DOHH2 (cell line): ENCODE measurements at regions not wholly inside any gene's neighbourhood (a gene's known extent, or its start where the extent isn't known, plus 50 kb on each side); places are given as distances from the start of the nearest gene placed in this dataset.

Source experiments
- H3F3A ChIP-seq: fragments of 200-600 bp; sonication (generic), shearing (Covaris generic); 2 replicates; pipeline ENCODE4 v1.6.0; 2016; ENCODE audit warnings: antibody characterized with exemption, mild to moderate bottlenecking; ENCODE audit not compliant: control insufficient read depth, insufficient read depth
- H3K27ac ChIP-seq: fragments of 200-600 bp; sonication (generic); 2 replicates; pipeline ENCODE4 v1.5.1; 2014; ENCODE audit warnings: low read depth, mild to moderate bottlenecking, low read length, moderate library complexity
- H3K27me3 ChIP-seq: fragments of 200-600 bp; sonication (generic); 2 replicates; pipeline ENCODE4 v1.6.1; 2014; ENCODE audit warnings: mild to moderate bottlenecking, low read length, mixed read lengths; ENCODE audit not compliant: control insufficient read depth
- H3K36me3 ChIP-seq: fragments of 200-600 bp; sonication (generic); 2 replicates; pipeline ENCODE4 v1.6.1; 2014; ENCODE audit warnings: mild to moderate bottlenecking, low read length, moderate library complexity, mixed read lengths; ENCODE audit not compliant: control insufficient read depth
- H3K4me1 ChIP-seq: fragments of 200-600 bp; sonication (generic); 2 replicates; pipeline ENCODE4 v1.6.1; 2014; ENCODE audit warnings: mild to moderate bottlenecking, low read length, mixed read lengths; ENCODE audit not compliant: control insufficient read depth
- H3K4me2 ChIP-seq: fragments of 200-600 bp; sonication (generic); 2 replicates; pipeline ENCODE4 v1.6.0; 2014; ENCODE audit warnings: mild to moderate bottlenecking, low read length, moderate library complexity
- H3K4me3 ChIP-seq: fragments of 200-600 bp; sonication (generic); 2 replicates; pipeline ENCODE4 v1.5.1; 2014; ENCODE audit warnings: mild to moderate bottlenecking, low read length, mixed read lengths
- H3K79me2 ChIP-seq: fragments of 200-600 bp; sonication (generic); 2 replicates; pipeline ENCODE4 v1.6.1; 2014; ENCODE audit warnings: mild to moderate bottlenecking, low read length, mixed read lengths; ENCODE audit not compliant: control insufficient read depth
- H3K9me2 ChIP-seq: fragments of 200-600 bp; sonication (generic); replicated peaks from 2 replicates; pipeline ENCODE4 v1.6.1; 2014; ENCODE audit warnings: mild to moderate bottlenecking, low read length, mixed read lengths; ENCODE audit not compliant: control insufficient read depth
- H3K9me3 ChIP-seq: fragments of 200-600 bp; sonication (generic); 2 replicates; pipeline ENCODE4 v1.6.1; 2014; ENCODE audit warnings: antibody characterized with exemption, low read length, mixed read lengths; ENCODE audit not compliant: control insufficient read depth, insufficient read depth
- H4K20me1 ChIP-seq: fragments of 200-600 bp; sonication (generic); 2 replicates; pipeline ENCODE4 v1.6.0; 2014; ENCODE audit warnings: low read depth, mild to moderate bottlenecking, antibody characterized with exemption, low read length, moderate library complexity; ENCODE audit not compliant: control insufficient read depth, insufficient read depth
- CTCF ChIP-seq: fragments of 200-600 bp; sonication (generic); IDR thresholded peaks from one replicate; pipeline ENCODE4 v1.5.1; 2014; ENCODE audit warnings: antibody characterized with exemption, mild to moderate bottlenecking, low read depth, low read length; ENCODE audit not compliant: poor library complexity, severe bottlenecking
- EZH2phosphoT487 ChIP-seq: fragments of 200-600 bp; sonication (generic); IDR thresholded peaks from 2 replicates; pipeline ENCODE4 v1.6.1; 2017; ENCODE audit warnings: borderline replicate concordance, mild to moderate bottlenecking, antibody characterized with exemption, low read length, moderate library complexity, mixed read lengths

GRCh38 chr1:88275259-88275862, 408.7 kb upstream of the PKN2 start:
- H3K9me3 ChIP-seq: no peaks in the 10 kb centered on the region
- H3K36me3 ChIP-seq: no peaks in the 10 kb centered on the region
- no peak overlapping the region for H3K27ac ChIP-seq
- H3K79me2 ChIP-seq: no peaks in the 10 kb centered on the region
- H3K4me1 ChIP-seq: no peaks in the 10 kb centered on the region
- no peaks in the 10 kb centered on the region for H3F3A ChIP-seq
- 0 out of 2 replicates have a peak, but pooled peaks cover 3% of the 10 kb centered on the region for H3K27me3 ChIP-seq
- H3K9me2 ChIP-seq: no peaks in the 10 kb centered on the region
- no peak for TF ChIP-seq CTCF
- H4K20me1 ChIP-seq: no peaks in the 10 kb centered on the region
- H3K4me3 ChIP-seq: no peak overlapping the region
- no peak overlapping the region for H3K4me2 ChIP-seq

GRCh38 chr1:88276163-88276562, 407.9 kb upstream of the PKN2 start:
- no peaks in the 10 kb centered on the region for H3K36me3 ChIP-seq
- no peak overlapping the region for H3K4me2 ChIP-seq
- no peaks in the 10 kb centered on the region for H3K9me3 ChIP-seq
- no peak overlapping the region for H3K27ac ChIP-seq
- TF ChIP-seq EZH2phosphoT487: no peak
- no peak for TF ChIP-seq CTCF
- no peaks in the 10 kb centered on the region for H3K79me2 ChIP-seq
- H3K4me3 ChIP-seq: no peak overlapping the region
- no peaks in the 10 kb centered on the region for H4K20me1 ChIP-seq
- 0 out of 2 replicates have a peak, but pooled peaks cover 3% of the 10 kb centered on the region for H3K27me3 ChIP-seq
- H3K9me2 ChIP-seq: no peaks in the 10 kb centered on the region
- H3F3A ChIP-seq: no peaks in the 10 kb centered on the region
- no peaks in the 10 kb centered on the region for H3K4me1 ChIP-seq

GRCh38 chr1:88284066-88284465, 400.0 kb upstream of the PKN2 start:
- Histone ChIP-seq H3K4me1 (no peaks in the 10 kb centered on the region), H3K4me2 (no peak overlapping the region), H3K27me3 (0 out of 2 replicates have a peak, but pooled peaks cover 3% of the 10 kb centered on the region), H3K79me2 (no peaks in the 10 kb centered on the region), H3K27ac (no peak overlapping the region), H3K9me3 (no peaks in the 10 kb centered on the region), H3F3A (no peaks in the 10 kb centered on the region), H3K9me2 (no peaks in the 10 kb centered on the region), H4K20me1 (no peaks in the 10 kb centered on the region), H3K36me3 (no peaks in the 10 kb centered on the region), H3K4me3 (no peak overlapping the region)
- TF ChIP-seq CTCF (no peak), EZH2phosphoT487 (no peak)
